AG04449 (cell line): ENCODE measurements at regions not wholly inside any gene's neighbourhood (a gene's known extent, or its start where the extent isn't known, plus 50 kb on each side); places are given as distances from the start of the nearest gene placed in this dataset.

Experiments
- CTCF ChIA-PET: fragments of 350-600 bp; formaldehyde crosslinking; extraction: SDS; loops from one replicate; lab custom pipeline; 2021; ENCODE audit warnings: antibody characterized with exemption; lab: Yijun Ruan, JAX
- POLR2A ChIA-PET: fragments of 400-600, 350-600 bp; formaldehyde crosslinking; extraction: SDS; loops from one replicate; lab custom pipeline; 2020; ENCODE audit warnings: antibody characterized with exemption, inconsistent platforms; lab: Yijun Ruan, JAX
- DNase-seq: peaks from one replicate; pipeline ENCODE4 v3.0.0-alpha.2; 2010; ENCODE audit warnings: low read depth, low spot score
- H3K4me3 ChIP-seq: 2 replicates; pipeline ENCODE4 v1.5.1; 2011; ENCODE audit warnings: low read depth, mild to moderate bottlenecking, control low read depth, low read length
- CTCF ChIP-seq: IDR thresholded peaks from one replicate; pipeline ENCODE4 v1.5.1; 2011; ENCODE audit warnings: mild to moderate bottlenecking, moderate library complexity, low read length, control low read depth, inconsistent platforms; ENCODE audit not compliant: insufficient read depth; ENCODE audit errors: missing control alignments

GRCh38 chr13:50701469-50701868 lies 142.0 kb downstream of the DLEU7 start:
- no peak for TF ChIP-seq CTCF
- ChIA-PET CTCF (interaction anchor here (1.0 to 1.4 kb wide), 2 partner anchors 11 to 14 kb away, joined by 3 read pairs; no protein-coding TSS in a partner anchor), POLR2A (no interaction called here)
- DNase-seq: no peak
- no peak overlapping the region for H3K4me3 ChIP-seq

GRCh38 chr13:50706505-50706904 lies 137.0 kb downstream of the DLEU7 start:
- POLR2A ChIA-PET: no interaction called here
- H3K4me3 ChIP-seq: no peak overlapping the region
- CTCF ChIA-PET: no interaction called here
- TF ChIP-seq CTCF: no peak
- no peak for DNase-seq

- TF ChIP-seq CTCF: no peak
- POLR2A ChIA-PET: no interaction called here
- CTCF ChIA-PET: interaction anchor here (1.0 to 2.4 kb wide), 3 partner anchors 12 to 20 kb away, joined by 4 to 5 read pairs (median 4); no protein-coding TSS in a partner anchor
- DNase-seq: no peak
- H3K4me3 ChIP-seq: no peak overlapping the region
Observed at GRCh38 chr13:50707628-50708027, 135.9 kb downstream of the DLEU7 start.

GRCh38 chr13:50708461-50708860 lies 135.0 kb downstream of the DLEU7 start:
- no peak for TF ChIP-seq CTCF
- no peak overlapping the region for H3K4me3 ChIP-seq
- ChIA-PET POLR2A (no interaction called here), CTCF (interaction anchor here (1.0 to 2.4 kb wide), 3 partner anchors 13 to 20 kb away, joined by 4 to 5 read pairs (median 4); no protein-coding TSS in a partner anchor)
- DNase-seq: no peak

- POLR2A ChIA-PET: no interaction called here
- DNase-seq: no peak
- no peak for TF ChIP-seq CTCF
- no peak overlapping the region for H3K4me3 ChIP-seq
- CTCF ChIA-PET: interaction anchor here (2.4 kb wide), 1 partner anchor 19 kb away, joined by 5 read pairs; no protein-coding TSS in a partner anchor
Observed at GRCh38 chr13:50709058-50709457, 134.4 kb downstream of the DLEU7 start.

GRCh38 chr13:50711131-50711815 lies 132.2 kb downstream of the DLEU7 start:
- TF ChIP-seq CTCF: no peak
- no peak for DNase-seq
- no peak overlapping the region for H3K4me3 ChIP-seq
- CTCF ChIA-PET: no interaction called here
- POLR2A ChIA-PET: no interaction called here
